SK-N-SH (cell line): ENCODE measurements at regions not wholly inside any gene's neighbourhood (a gene's known extent, or its start where the extent isn't known, plus 50 kb on each side); places are given as distances from the start of the nearest gene placed in this dataset.

Experiments
- CTCF ChIA-PET: fragments of 300-600, 350-600 bp; formaldehyde crosslinking; extraction: SDS; loops from one replicate; lab custom pipeline; 2021; lab: Yijun Ruan, JAX
- POLR2A ChIA-PET: fragments of 350-600 bp; sonication (Branson Sonifier 250); formaldehyde crosslinking; extraction: SDS; loops from one replicate; lab custom pipeline; 2020; ENCODE audit warnings: antibody characterized with exemption, inconsistent platforms; lab: Yijun Ruan, JAX
- DNase-seq: peaks from one replicate; pipeline ENCODE4 v3.0.0; 2012
- H2AFZ ChIP-seq: fragments of 200-600 bp; sonication (generic); 2 replicates; pipeline ENCODE4 v1.8.1; 2016; ENCODE audit warnings: antibody characterized with exemption, mild to moderate bottlenecking, low read depth
- H3F3A ChIP-seq: fragments of 200-600 bp; sonication (generic); replicated peaks from 2 replicates; pipeline ENCODE3; 2016; ENCODE audit warnings: antibody characterized with exemption, mild to moderate bottlenecking; ENCODE audit not compliant: insufficient read depth
- H3K27ac ChIP-seq, 2 experiments: fragments of 200-500 bp in 1 of 2; fragments of 200-600 bp in 1 of 2; sonication (Bioruptor generic) in 1 of 2; sonication (generic), shearing (Covaris generic) in 1 of 2; 2 replicates each; pipeline versions ENCODE4 v1.5.1 to v1.6.1; 2014 to 2016; ENCODE audit warnings: low read depth in 2 of 2, inconsistent platforms in 1 of 2, low read length in 1 of 2, mild to moderate bottlenecking in 1 of 2, mixed read lengths in 1 of 2
- H3K27me3 ChIP-seq: fragments of 200-600 bp; sonication (generic), shearing (Covaris generic); 2 replicates; pipeline ENCODE4 v1.6.1; 2016; ENCODE audit warnings: mixed run types; ENCODE audit not compliant: insufficient read depth
- H3K36me3 ChIP-seq, 2 experiments: fragments of 200-500 bp in 1 of 2; fragments of 200-600 bp in 1 of 2; sonication (Bioruptor generic) in 1 of 2; sonication (generic) in 1 of 2; replicated peaks in 1 of 2; 2 replicates each; pipeline versions ENCODE3 to v1.5.1; 2014 to 2016; ENCODE audit warnings: low read length in 1 of 2, mild to moderate bottlenecking in 1 of 2; ENCODE audit not compliant: insufficient read depth in 2 of 2, control insufficient read depth in 1 of 2
- H3K4me1 ChIP-seq, 2 experiments: fragments of 200-500 bp in 1 of 2; fragments of 200-600 bp in 1 of 2; sonication (Bioruptor generic) in 1 of 2; sonication (generic), shearing (Covaris generic) in 1 of 2; 2 replicates each; pipeline versions ENCODE4 v1.5.1 to v1.6.1; 2014 to 2016; ENCODE audit warnings: low read depth in 1 of 2, low read length in 1 of 2, mixed run types in 1 of 2; ENCODE audit not compliant: insufficient read depth in 2 of 2, control insufficient read depth in 1 of 2
- H3K4me2 ChIP-seq: fragments of 200-600 bp; sonication (generic), shearing (Covaris generic); 2 replicates; pipeline ENCODE4 v1.6.1; 2017; ENCODE audit warnings: mixed run types
- H3K4me3 ChIP-seq, 2 experiments: fragments of 200-500 bp in 1 of 2; fragments of 200-600 bp in 1 of 2; sonication (Bioruptor generic) in 1 of 2; sonication (generic), shearing (Covaris generic) in 1 of 2; 2 replicates each; pipeline versions ENCODE4 v1.5.1 to v1.8.1; 2014 to 2016; ENCODE audit warnings: low read depth in 2 of 2, inconsistent platforms in 1 of 2, low read length in 1 of 2, mild to moderate bottlenecking in 1 of 2, mixed read lengths in 1 of 2, moderate library complexity in 1 of 2
- H3K79me2 ChIP-seq: fragments of 200-600 bp; sonication (generic); 2 replicates; pipeline ENCODE4 v1.8.1; 2017; ENCODE audit warnings: mild to moderate bottlenecking; ENCODE audit not compliant: insufficient read depth
- H3K9ac ChIP-seq: fragments of 200-600 bp; sonication (generic); 2 replicates; pipeline ENCODE4 v1.6.1; 2017; ENCODE audit warnings: mixed run types
- H3K9me2 ChIP-seq: fragments of 200-600 bp; sonication (generic); 2 replicates; pipeline ENCODE4 v1.6.1; 2017; ENCODE audit warnings: mixed run types
- H3K9me3 ChIP-seq: fragments of 200-600 bp; sonication (generic); 2 replicates; pipeline ENCODE4 v1.6.1; 2017; ENCODE audit warnings: mixed run types, mild to moderate bottlenecking, moderate library complexity
- H4K20me1 ChIP-seq: fragments of 200-600 bp; sonication (generic); 2 replicates; pipeline ENCODE4 v1.6.1; 2017; ENCODE audit warnings: mild to moderate bottlenecking, mixed run types; ENCODE audit not compliant: insufficient read depth
- CHD2 ChIP-seq: fragments of 150-350 bp; IDR thresholded peaks from 2 replicates; pipeline ENCODE4 v1.6.1; 2018; ENCODE audit warnings: low read length; ENCODE audit not compliant: partially characterized antibody
- EP300 ChIP-seq, 2 experiments: IDR thresholded peaks; 2 replicates each; pipeline versions ENCODE4 v1.4.0 to v1.6.1; 2012; ENCODE audit warnings: borderline replicate concordance in 1 of 2, low read depth in 1 of 2, low read length in 1 of 2
- EZH2phosphoT487 ChIP-seq: fragments of 200-600 bp; sonication (generic); IDR thresholded peaks from 2 replicates; pipeline ENCODE4 v1.6.1; 2017; ENCODE audit warnings: low read depth, mixed run types, mild to moderate bottlenecking, antibody characterized with exemption, moderate library complexity, borderline replicate concordance
- FOSL2 ChIP-seq: IDR thresholded peaks from 2 replicates; pipeline ENCODE4 v1.4.0; 2012; ENCODE audit warnings: low read depth, mild to moderate bottlenecking, moderate library complexity, borderline replicate concordance
- FOXJ3 ChIP-seq: sonication (generic); formaldehyde crosslinking; IDR thresholded peaks from 2 replicates; pipeline ENCODE4 v1.5.1; 2020; ENCODE audit warnings: mild to moderate bottlenecking, missing genetic modification reagents
- GABPA ChIP-seq: IDR thresholded peaks from 2 replicates; pipeline ENCODE4 v1.4.0; 2012; ENCODE audit warnings: low read depth, mild to moderate bottlenecking
- JUND ChIP-seq: IDR thresholded peaks from 2 replicates; pipeline ENCODE4 v1.4.0; 2012
- NFIC ChIP-seq: IDR thresholded peaks from 2 replicates; pipeline ENCODE4 v1.4.0; 2012; ENCODE audit warnings: borderline replicate concordance
- NRF1 ChIP-seq: IDR thresholded peaks from 2 replicates; pipeline ENCODE4 v1.6.1; 2012; ENCODE audit warnings: low read depth, mild to moderate bottlenecking, low read length
- RAD21 ChIP-seq: IDR thresholded peaks from 2 replicates; pipeline ENCODE4 v1.6.1; 2012; ENCODE audit warnings: mild to moderate bottlenecking, low read length
- RCOR1 ChIP-seq: fragments of 150-350 bp; IDR thresholded peaks from 2 replicates; pipeline ENCODE4 v1.6.1; 2017; ENCODE audit warnings: antibody characterized with exemption, low read length
- RFX5 ChIP-seq: IDR thresholded peaks from 2 replicates; pipeline ENCODE4 v1.6.1; 2012; ENCODE audit warnings: mild to moderate bottlenecking, improper control_type of control experiment, low read length
- SIN3A ChIP-seq: IDR thresholded peaks from 2 replicates; pipeline ENCODE4 v1.6.1; 2012; ENCODE audit warnings: low read depth, mild to moderate bottlenecking, low read length, moderate library complexity, borderline replicate concordance
- TCF12 ChIP-seq: IDR thresholded peaks from 2 replicates; pipeline ENCODE4 v1.4.0; 2012
- TEAD4 ChIP-seq: IDR thresholded peaks from 2 replicates; pipeline ENCODE4 v1.4.0; 2012; ENCODE audit warnings: mild to moderate bottlenecking, borderline replicate concordance; ENCODE audit not compliant: insufficient read depth
- YY1 ChIP-seq: IDR thresholded peaks from 2 replicates; pipeline ENCODE4 v1.4.0; 2012; ENCODE audit warnings: low read depth, mild to moderate bottlenecking
- ZBTB33 ChIP-seq: IDR thresholded peaks from 2 replicates; pipeline ENCODE4 v1.4.0; 2012; ENCODE audit warnings: low read depth, borderline replicate concordance
- WGBS: methylation state at CpG from one replicate; pipeline ENCODE4 v1.1.6; 2017; ENCODE audit warnings: low lambda C conversion rate; 5-methylcytosine and 5-hydroxymethylcytosine counted together
- TF ChIP-seq, protein P1 (sequence below): IDR thresholded peaks from 2 replicates; pipeline ENCODE4; 2012
- TF ChIP-seq, protein P2 (sequence below): IDR thresholded peaks from 2 replicates; pipeline ENCODE4 v1.6.1; 2012; ENCODE audit warnings: mild to moderate bottlenecking, low read depth, low read length, moderate library complexity

DNA sequence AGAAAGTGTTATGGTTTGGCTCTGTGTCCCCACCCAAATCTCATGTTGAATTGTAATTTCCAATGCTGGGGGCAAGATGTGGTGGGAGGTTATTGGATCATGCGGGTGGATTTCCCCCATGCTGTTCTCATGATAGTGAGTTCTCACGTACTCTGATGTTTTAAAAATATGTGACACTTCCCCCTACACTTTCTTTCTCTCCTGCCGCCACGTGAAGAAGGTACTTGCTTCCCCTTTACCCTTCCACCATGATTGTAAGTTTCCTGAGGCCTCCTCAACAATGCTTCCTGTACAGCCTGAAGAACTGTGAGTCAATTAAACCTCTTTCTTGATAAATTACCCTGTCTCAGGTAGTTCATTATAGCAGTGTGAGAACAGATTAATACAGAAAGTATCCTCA lies 150.8 kb downstream of the TMEM200A start:
- H3K4me3 ChIP-seq: no peak overlapping the region
- H3K36me3 ChIP-seq: no peaks in the 10 kb centered on the region
- 84% methylated on average over 4 of the region's 4 CpGs for WGBS
- no peaks in the 10 kb centered on the region for H3K9me3 ChIP-seq
- no peaks in the 10 kb centered on the region for H3K27me3 ChIP-seq
- no peaks in the 10 kb centered on the region for H3K9me2 ChIP-seq
- DNase-seq: no peak
- no peak overlapping the region for H3K9ac ChIP-seq
- TF ChIP-seq JUND: no peak
- TF ChIP-seq RCOR1: no peak
- TF ChIP-seq FOXJ3 (CRISPR knock-in tag): no peak
- TF ChIP-seq ZBTB33: no peak
- TF ChIP-seq TEAD4: no peak
- no peak for TF ChIP-seq EZH2phosphoT487
- TF ChIP-seq RAD21: no peak
- TF ChIP-seq NRF1: no peak
- TF ChIP-seq YY1: no peak
- TF ChIP-seq, protein P1, sequence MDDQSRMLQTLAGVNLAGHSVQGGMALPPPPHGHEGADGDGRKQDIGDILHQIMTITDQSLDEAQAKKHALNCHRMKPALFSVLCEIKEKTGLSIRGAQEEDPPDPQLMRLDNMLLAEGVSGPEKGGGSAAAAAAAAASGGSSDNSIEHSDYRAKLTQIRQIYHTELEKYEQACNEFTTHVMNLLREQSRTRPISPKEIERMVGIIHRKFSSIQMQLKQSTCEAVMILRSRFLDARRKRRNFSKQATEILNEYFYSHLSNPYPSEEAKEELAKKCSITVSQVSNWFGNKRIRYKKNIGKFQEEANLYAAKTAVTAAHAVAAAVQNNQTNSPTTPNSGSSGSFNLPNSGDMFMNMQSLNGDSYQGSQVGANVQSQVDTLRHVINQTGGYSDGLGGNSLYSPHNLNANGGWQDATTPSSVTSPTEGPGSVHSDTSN: no peak
- TF ChIP-seq SIN3A: no peak
- TF ChIP-seq, all 33 proteins: peak for 0
- Histone ChIP-seq H3K79me2 (no peaks in the 10 kb centered on the region), H3K4me1 (no peaks in the 10 kb centered on the region; a peak in 2 of 4 replicates), H2AFZ (no peak overlapping the region), H3K4me2 (no peak overlapping the region), H3K27ac (peak overlapping the region in 1 of 2 experiments; percentile 7; a peak in 1 of 4 replicates), H4K20me1 (no peaks in the 10 kb centered on the region), H3F3A (peaks cover 7% of the 10 kb centered on the region)
- ChIA-PET POLR2A (no interaction called here), CTCF (no interaction called here)

GRCh38 chr6:130517444-130517931 lies 151.7 kb downstream of the TMEM200A start:
- WGBS: 34% methylated on average over 3 of the region's 3 CpGs
- Histone ChIP-seq H3K27me3 (no peaks in the 10 kb centered on the region), H3K9ac (no peak overlapping the region), H3F3A (peaks cover 6% of the 10 kb centered on the region), H3K27ac (peak overlapping the region in 1 of 2 experiments; percentile 7; a peak in 2 of 4 replicates), H3K4me2 (no peak overlapping the region), H3K4me1 (no peaks in the 10 kb centered on the region; a peak in 2 of 4 replicates), H3K4me3 (no peak overlapping the region), H3K9me2 (no peaks in the 10 kb centered on the region), H4K20me1 (no peaks in the 10 kb centered on the region), H3K36me3 (peaks cover 0 to 3% of the 10 kb centered on the region in 2 experiments), H3K79me2 (no peaks in the 10 kb centered on the region), H3K9me3 (no peaks in the 10 kb centered on the region), H2AFZ (no peak overlapping the region)
- POLR2A ChIA-PET: no interaction called here
- no peak for DNase-seq
- TF ChIP-seq SIN3A (no peak), TEAD4 (0 out of 2 replicates have a peak, but pooled peaks have one; percentile 25), NFIC (peak; percentile 42; the same call in 1 of the 2 replicates), TCF12 (peak; percentile 39; the same call in 1 of the 2 replicates), FOSL2 (peak; percentile 65; the same call in 1 of the 2 replicates), EP300 (IDR thresholded peaks at IDR 0.05; ENCODE audit: borderline replicate concordance in 1 of 2, low read depth in 1 of 2, low read length in 1 of 2) (peak in 1 of 2 experiments; percentile 61; a peak in 1 of 4 replicates), GABPA (no peak), CHD2 (no peak), RFX5 (no peak)
- TF ChIP-seq, protein P2, sequence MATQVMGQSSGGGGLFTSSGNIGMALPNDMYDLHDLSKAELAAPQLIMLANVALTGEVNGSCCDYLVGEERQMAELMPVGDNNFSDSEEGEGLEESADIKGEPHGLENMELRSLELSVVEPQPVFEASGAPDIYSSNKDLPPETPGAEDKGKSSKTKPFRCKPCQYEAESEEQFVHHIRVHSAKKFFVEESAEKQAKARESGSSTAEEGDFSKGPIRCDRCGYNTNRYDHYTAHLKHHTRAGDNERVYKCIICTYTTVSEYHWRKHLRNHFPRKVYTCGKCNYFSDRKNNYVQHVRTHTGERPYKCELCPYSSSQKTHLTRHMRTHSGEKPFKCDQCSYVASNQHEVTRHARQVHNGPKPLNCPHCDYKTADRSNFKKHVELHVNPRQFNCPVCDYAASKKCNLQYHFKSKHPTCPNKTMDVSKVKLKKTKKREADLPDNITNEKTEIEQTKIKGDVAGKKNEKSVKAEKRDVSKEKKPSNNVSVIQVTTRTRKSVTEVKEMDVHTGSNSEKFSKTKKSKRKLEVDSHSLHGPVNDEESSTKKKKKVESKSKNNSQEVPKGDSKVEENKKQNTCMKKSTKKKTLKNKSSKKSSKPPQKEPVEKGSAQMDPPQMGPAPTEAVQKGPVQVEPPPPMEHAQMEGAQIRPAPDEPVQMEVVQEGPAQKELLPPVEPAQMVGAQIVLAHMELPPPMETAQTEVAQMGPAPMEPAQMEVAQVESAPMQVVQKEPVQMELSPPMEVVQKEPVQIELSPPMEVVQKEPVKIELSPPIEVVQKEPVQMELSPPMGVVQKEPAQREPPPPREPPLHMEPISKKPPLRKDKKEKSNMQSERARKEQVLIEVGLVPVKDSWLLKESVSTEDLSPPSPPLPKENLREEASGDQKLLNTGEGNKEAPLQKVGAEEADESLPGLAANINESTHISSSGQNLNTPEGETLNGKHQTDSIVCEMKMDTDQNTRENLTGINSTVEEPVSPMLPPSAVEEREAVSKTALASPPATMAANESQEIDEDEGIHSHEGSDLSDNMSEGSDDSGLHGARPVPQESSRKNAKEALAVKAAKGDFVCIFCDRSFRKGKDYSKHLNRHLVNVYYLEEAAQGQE: no peak
- TF ChIP-seq, protein P1: peak; percentile 41
- CTCF ChIA-PET: no interaction called here
